Esophagus squamous epithelium (tissue), 5 donors: ENCODE measurements at regions not wholly inside any gene's neighbourhood (a gene's known extent, or its start where the extent isn't known, plus 50 kb on each side); places are given as distances from the start of the nearest gene placed in this dataset.

ENCODE experiments used
- DNase-seq: peaks from one replicate; lab custom pipeline; 2025; lab: John Stamatoyannopoulos, UW
- H3K27ac ChIP-seq, 4 donors: fragments of 200-600 bp; sonication (generic); one replicate each; pipeline ENCODE4 v1.5.1; 2016 to 2019; ENCODE audit warnings: mild to moderate bottlenecking in 1 of 4
- H3K27me3 ChIP-seq, 4 donors: fragments of 200-600 bp; sonication (generic); 1 replicate in 3 of 4; 2 replicates in 1 of 4; pipeline versions ENCODE4 v1.5.1 to v1.6.0; 2017 to 2021; ENCODE audit warnings: antibody characterized with exemption in 1 of 4
- H3K36me3 ChIP-seq, 3 donors: fragments of 200-600 bp; sonication (generic); one replicate each; pipeline ENCODE4 v1.5.1; 2016 to 2019
- H3K4me1 ChIP-seq, 3 donors: fragments of 200-600 bp; sonication (generic); one replicate each; pipeline ENCODE4 v1.5.1; 2017 to 2019
- H3K4me3 ChIP-seq, 4 donors: fragments of 200-600 bp; sonication (generic); 1 replicate in 3 of 4; 2 replicates in 1 of 4; pipeline ENCODE4 v1.5.1; 2016 to 2019; ENCODE audit warnings: mild to moderate bottlenecking in 2 of 4, moderate library complexity in 1 of 4
- H3K9me3 ChIP-seq, 3 donors: fragments of 200-600 bp; sonication (generic); one replicate each; pipeline ENCODE4 v1.5.1; 2016 to 2019
- POLR2A ChIP-seq, 4 donors: fragments of 450-650 bp; IDR thresholded peaks; one replicate each; pipeline ENCODE4 v1.6.1; 2017; ENCODE audit warnings: antibody characterized with exemption in 4 of 4, mild to moderate bottlenecking in 4 of 4, moderate library complexity in 3 of 4
- WGBS, 2 donors: methylation state at CpG; one replicate each; pipeline ENCODE4 v1.1.5; 2018; 5-methylcytosine and 5-hydroxymethylcytosine counted together
- intact Hi-C: fragments of 100-400 bp; cut with DNase I; formaldehyde crosslinking; loops from one replicate; pipeline ENCODE4 v1.15.0; 2022
- TF ChIP-seq, protein P1 (sequence below), 6 experiments: fragments of 450-650 bp in 4 of 6; fragments of 200-600 bp in 2 of 6; sonication (generic) in 2 of 6; IDR thresholded peaks; one replicate each; pipeline ENCODE4 v1.5.1; 2016 to 2019; ENCODE audit warnings: antibody characterized with exemption in 6 of 6, mild to moderate bottlenecking in 4 of 6, moderate library complexity in 4 of 6
- donor health status: DM: yes; HTN: yes; CAD: no.

DNA sequence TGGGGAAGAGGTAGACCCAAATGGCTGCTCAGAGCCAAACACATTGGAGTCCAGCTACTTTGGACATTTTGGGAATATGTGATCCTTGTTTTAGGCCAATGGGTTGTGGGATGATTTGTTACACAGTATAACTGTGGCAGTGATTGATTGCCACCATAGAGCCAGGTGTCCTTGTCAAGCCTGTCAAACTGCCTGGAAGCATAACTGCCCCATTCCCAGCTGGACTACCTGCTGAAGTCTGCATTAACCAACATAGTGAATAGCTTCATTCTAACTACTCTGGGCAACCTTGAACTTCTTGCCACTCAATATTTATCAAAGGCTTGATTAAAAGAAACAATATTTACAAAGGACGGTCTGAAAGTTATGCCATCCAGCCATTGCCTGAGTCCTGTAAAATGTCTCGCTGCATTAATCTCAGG is 164.7 kb downstream of the LINC00237 start:
- no peak for DNase-seq
- TF ChIP-seq, protein P1, sequence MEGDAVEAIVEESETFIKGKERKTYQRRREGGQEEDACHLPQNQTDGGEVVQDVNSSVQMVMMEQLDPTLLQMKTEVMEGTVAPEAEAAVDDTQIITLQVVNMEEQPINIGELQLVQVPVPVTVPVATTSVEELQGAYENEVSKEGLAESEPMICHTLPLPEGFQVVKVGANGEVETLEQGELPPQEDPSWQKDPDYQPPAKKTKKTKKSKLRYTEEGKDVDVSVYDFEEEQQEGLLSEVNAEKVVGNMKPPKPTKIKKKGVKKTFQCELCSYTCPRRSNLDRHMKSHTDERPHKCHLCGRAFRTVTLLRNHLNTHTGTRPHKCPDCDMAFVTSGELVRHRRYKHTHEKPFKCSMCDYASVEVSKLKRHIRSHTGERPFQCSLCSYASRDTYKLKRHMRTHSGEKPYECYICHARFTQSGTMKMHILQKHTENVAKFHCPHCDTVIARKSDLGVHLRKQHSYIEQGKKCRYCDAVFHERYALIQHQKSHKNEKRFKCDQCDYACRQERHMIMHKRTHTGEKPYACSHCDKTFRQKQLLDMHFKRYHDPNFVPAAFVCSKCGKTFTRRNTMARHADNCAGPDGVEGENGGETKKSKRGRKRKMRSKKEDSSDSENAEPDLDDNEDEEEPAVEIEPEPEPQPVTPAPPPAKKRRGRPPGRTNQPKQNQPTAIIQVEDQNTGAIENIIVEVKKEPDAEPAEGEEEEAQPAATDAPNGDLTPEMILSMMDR (IDR thresholded peaks at IDR 0.05), result no peak
- no peak for TF ChIP-seq POLR2A (IDR thresholded peaks at IDR 0.05)
- Histone ChIP-seq H3K4me3 (no peak overlapping the region), H3K36me3 (no peaks in the 10 kb centered on the region), H3K27ac (no peak overlapping the region), H3K27me3 (no peaks in the 10 kb centered on the region), H3K9me3 (peaks cover 0 to 9% (median 0%) of the 10 kb centered on the region in 3 donors), H3K4me1 (no peaks in the 10 kb centered on the region)
- intact Hi-C loops, result no loop called here
- WGBS, 2 donors, result 48 to 65% methylated on average over 2 of the region's 2 CpGs

DNA sequence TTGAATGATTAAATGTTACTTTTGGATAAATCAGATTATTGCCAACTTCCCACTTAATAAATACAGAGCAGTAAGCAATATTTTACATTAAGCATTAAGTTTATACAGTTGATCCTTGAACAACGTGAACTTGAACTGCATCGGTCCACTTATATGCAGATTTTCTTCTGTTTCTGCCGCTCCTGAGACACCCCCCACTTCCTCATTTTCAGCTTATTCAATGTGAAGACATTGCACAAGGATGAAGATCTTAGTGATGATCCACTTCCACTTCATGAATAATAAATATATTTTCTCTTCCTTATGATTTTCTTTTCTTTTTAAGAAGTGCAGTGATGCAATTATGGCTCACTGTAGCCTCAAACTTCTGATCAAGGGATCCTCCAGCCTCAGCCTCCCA is 167.2 kb downstream of the LINC00237 start:
- DNase-seq, result no peak
- Histone ChIP-seq H3K27me3 (no peaks in the 10 kb centered on the region), H3K9me3 (no peaks in the 10 kb centered on the region), H3K36me3 (no peaks in the 10 kb centered on the region), H3K4me3 (no peak overlapping the region), H3K4me1 (no peaks in the 10 kb centered on the region), H3K27ac (no peak overlapping the region)
- intact Hi-C loops, result no loop called here
- 74 to 84% methylated on average over 3 of the region's 3 CpGs for WGBS, 2 donors
- no peak for TF ChIP-seq POLR2A (IDR thresholded peaks at IDR 0.05)
- TF ChIP-seq, protein P1 (IDR thresholded peaks at IDR 0.05), result no peak

DNA sequence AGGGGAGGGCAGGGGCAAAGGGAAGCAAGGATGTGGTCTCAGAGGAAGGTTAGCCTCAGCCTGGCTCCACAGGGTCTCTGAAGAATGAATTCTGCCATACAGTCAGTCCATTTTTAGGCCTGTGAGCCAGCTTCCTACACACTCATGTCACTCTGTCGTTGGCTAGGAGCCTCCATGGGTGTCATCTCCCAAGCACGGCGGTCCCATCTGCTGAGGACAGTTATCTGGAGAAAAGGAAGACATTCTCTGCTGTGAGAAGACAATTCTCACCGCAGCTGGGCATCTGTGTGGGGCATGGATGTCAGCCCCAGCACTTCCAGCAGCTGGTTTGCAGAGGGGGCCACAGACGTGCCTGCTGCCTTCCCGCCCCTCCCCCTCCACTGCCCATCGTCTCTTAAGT is 167.6 kb downstream of the LINC00237 start:
- no peak for DNase-seq
- Histone ChIP-seq H3K27me3 (no peaks in the 10 kb centered on the region), H3K4me1 (no peaks in the 10 kb centered on the region), H3K4me3 (no peak overlapping the region), H3K36me3 (no peaks in the 10 kb centered on the region), H3K9me3 (no peaks in the 10 kb centered on the region), H3K27ac (no peak overlapping the region)
- WGBS, 2 donors, result 72 to 80% methylated on average over 7 of the region's 7 CpGs
- TF ChIP-seq POLR2A (IDR thresholded peaks at IDR 0.05), result no peak
- TF ChIP-seq, protein P1 (IDR thresholded peaks at IDR 0.05), result no peak
- intact Hi-C loops, result no loop called here

DNA sequence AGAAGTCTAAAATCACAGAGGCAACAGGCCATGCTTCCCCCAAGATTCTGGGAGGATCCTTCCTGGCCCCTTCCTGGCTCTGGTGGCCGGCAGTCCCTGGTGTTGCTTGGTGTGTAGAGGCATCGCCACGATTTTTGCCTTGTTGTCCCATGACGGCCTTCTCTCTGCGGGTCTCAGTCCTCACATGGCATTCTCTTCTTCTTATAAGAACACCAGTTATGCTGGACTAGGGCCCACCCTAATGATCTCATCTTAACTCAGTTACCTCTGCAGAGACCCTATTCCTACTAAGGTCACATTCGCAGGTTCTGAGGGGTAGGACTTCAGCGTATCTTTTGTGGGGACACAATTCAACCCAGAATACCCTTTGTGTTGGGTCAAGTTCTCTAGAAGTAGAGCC is 168.0 kb downstream of the LINC00237 start:
- intact Hi-C loops, result no loop called here
- H3K4me1 ChIP-seq, result no peaks in the 10 kb centered on the region
- H3K27ac ChIP-seq, result no peak overlapping the region
- no peak for DNase-seq
- no peaks in the 10 kb centered on the region for H3K9me3 ChIP-seq
- 95 to 96% methylated on average over 7 of the region's 7 CpGs for WGBS, 2 donors
- no peaks in the 10 kb centered on the region for H3K27me3 ChIP-seq
- no peak overlapping the region for H3K4me3 ChIP-seq
- TF ChIP-seq POLR2A (IDR thresholded peaks at IDR 0.05), result no peak
- TF ChIP-seq, protein P1 (IDR thresholded peaks at IDR 0.05), result no peak
- H3K36me3 ChIP-seq, result no peaks in the 10 kb centered on the region

DNA sequence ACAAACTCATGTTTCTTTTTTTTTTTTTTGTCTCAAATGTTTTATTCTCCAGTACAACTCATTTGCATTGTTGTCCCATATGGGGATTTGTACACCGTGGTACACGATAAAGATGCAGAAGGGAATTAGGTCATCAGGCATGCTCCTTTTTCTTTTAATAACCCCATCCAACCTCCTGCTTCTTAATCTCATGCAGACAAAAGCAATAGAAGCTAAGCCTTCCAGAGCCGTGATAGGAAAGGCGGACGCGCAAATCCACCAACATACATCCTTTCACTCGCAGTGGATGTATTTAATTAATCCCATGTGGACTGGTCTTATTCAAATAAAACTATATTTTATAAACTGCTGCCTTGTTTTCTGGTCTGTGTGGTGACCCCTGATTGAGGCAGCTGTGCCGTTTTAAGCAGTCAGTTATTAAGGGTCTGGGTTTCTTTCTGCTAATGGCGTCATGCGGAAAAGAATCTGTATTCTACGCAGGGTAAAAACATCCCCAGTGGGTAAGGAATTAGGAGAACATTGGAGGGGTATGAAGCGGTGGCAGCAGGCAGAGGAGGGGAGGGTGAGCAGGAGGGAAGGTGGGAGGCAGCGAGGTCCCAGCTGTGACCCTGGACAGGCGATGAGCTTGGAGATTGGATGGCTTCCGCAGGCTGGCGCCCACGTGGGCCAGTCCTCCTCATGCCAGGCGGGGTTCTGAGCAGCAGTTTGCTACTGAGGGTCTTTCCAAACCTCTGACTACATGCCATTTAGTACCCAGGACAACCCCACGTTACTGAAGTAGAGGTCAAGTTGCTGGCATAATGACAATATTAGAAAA is 172.8 kb downstream of the LINC00237 start:
- Histone ChIP-seq H3K9me3 (no peaks in the 10 kb centered on the region), H3K36me3 (no peaks in the 10 kb centered on the region), H3K27ac (no peak overlapping the region), H3K4me3 (no peak overlapping the region), H3K4me1 (no peaks in the 10 kb centered on the region), H3K27me3 (no peaks in the 10 kb centered on the region)
- WGBS, 2 donors, result 72 to 79% methylated on average over 16 to 18 of the region's 19 CpGs
- intact Hi-C loops, result no loop called here
- TF ChIP-seq, protein P1 (IDR thresholded peaks at IDR 0.05), result no peak
- TF ChIP-seq POLR2A (IDR thresholded peaks at IDR 0.05), result no peak
- DNase-seq, result no peak
